ENCODE measurements at regions not wholly inside any gene's neighbourhood (a gene's known extent, or its start where the extent isn't known, plus 50 kb on each side); places are given as distances from the start of the nearest gene placed in this dataset.

- H3K79me2 ChIP-seq, result no peaks in the 10 kb centered on the region
- no peaks in the 10 kb centered on the region for H3K36me3 ChIP-seq (replicated peaks; ENCODE audit: insufficient read depth, low read depth)
- H3K4me2 ChIP-seq, result no peak overlapping the region
- peak; percentile 48 for DNase-seq (ENCODE audit: low spot score)
- TF ChIP-seq EZH2phosphoT487 (IDR thresholded peaks at IDR 0.05; ENCODE audit: low read depth, severe bottlenecking, unreplicated experiment) (no peak), CTCF (IDR thresholded peaks at IDR 0.05; ENCODE audit: poor library complexity) (peak; percentile 7)
- H3K9me3 ChIP-seq (ENCODE audit: low read depth), result no peaks in the 10 kb centered on the region
- H3K27me3 ChIP-seq, result peaks cover 2% of the 10 kb centered on the region
- no peaks in the 10 kb centered on the region for H4K20me1 ChIP-seq (ENCODE audit: insufficient read depth, poor library complexity, severe bottlenecking)
- H3K9me2 ChIP-seq (replicated peaks; ENCODE audit: insufficient read depth), result no peaks in the 10 kb centered on the region
- no peaks in the 10 kb centered on the region for H3K4me1 ChIP-seq (ENCODE audit: insufficient read depth)
- 84% methylated on average over 8 of the region's 8 CpGs for WGBS (ENCODE audit: low lambda C conversion rate, missing lambda C conversion rate)
- H3K4me3 ChIP-seq, result no peak overlapping the region
- no peak overlapping the region for H2AFZ ChIP-seq
- no peak overlapping the region for H3K27ac ChIP-seq
Observed at GRCh38 chr16:76668207-76668725, 391.1 kb downstream of the CNTNAP4 start.

GRCh38 chr16:76669288-76669687 is 392.1 kb downstream of the CNTNAP4 start:
- Histone ChIP-seq H3K9me3 (ENCODE audit: low read depth) (no peaks in the 10 kb centered on the region), H3K27me3 (peaks cover 2% of the 10 kb centered on the region), H3K36me3 (replicated peaks; ENCODE audit: insufficient read depth, low read depth) (no peaks in the 10 kb centered on the region), H2AFZ (no peak overlapping the region), H4K20me1 (ENCODE audit: insufficient read depth, poor library complexity, severe bottlenecking) (no peaks in the 10 kb centered on the region), H3K4me1 (ENCODE audit: insufficient read depth) (no peaks in the 10 kb centered on the region), H3K9me2 (replicated peaks; ENCODE audit: insufficient read depth) (no peaks in the 10 kb centered on the region), H3K4me3 (no peak overlapping the region), H3K4me2 (no peak overlapping the region), H3K79me2 (no peaks in the 10 kb centered on the region), H3K27ac (no peak overlapping the region)
- TF ChIP-seq EZH2 (IDR thresholded peaks at IDR 0.05; ENCODE audit: borderline replicate concordance) (no peak), EZH2phosphoT487 (IDR thresholded peaks at IDR 0.05; ENCODE audit: low read depth, severe bottlenecking, unreplicated experiment) (no peak), CTCF (IDR thresholded peaks at IDR 0.05; ENCODE audit: poor library complexity) (no peak)
- WGBS (ENCODE audit: low lambda C conversion rate, missing lambda C conversion rate), result 79% methylated on average over 3 of the region's 3 CpGs
- no peak for DNase-seq (ENCODE audit: low spot score)

- no peak overlapping the region for H2AFZ ChIP-seq
- no peak overlapping the region for H3K4me2 ChIP-seq
- no peaks in the 10 kb centered on the region for H3K4me1 ChIP-seq (ENCODE audit: insufficient read depth)
- H3K9me2 ChIP-seq (replicated peaks; ENCODE audit: insufficient read depth), result no peaks in the 10 kb centered on the region
- TF ChIP-seq EZH2phosphoT487 (IDR thresholded peaks at IDR 0.05; ENCODE audit: low read depth, severe bottlenecking, unreplicated experiment) (no peak), EZH2 (IDR thresholded peaks at IDR 0.05; ENCODE audit: borderline replicate concordance) (no peak), CTCF (IDR thresholded peaks at IDR 0.05; ENCODE audit: poor library complexity) (no peak)
- H3K4me3 ChIP-seq, result no peak overlapping the region
- no peaks in the 10 kb centered on the region for H3K79me2 ChIP-seq
- no peaks in the 10 kb centered on the region for H4K20me1 ChIP-seq (ENCODE audit: insufficient read depth, poor library complexity, severe bottlenecking)
- H3K36me3 ChIP-seq (replicated peaks; ENCODE audit: insufficient read depth, low read depth), result no peaks in the 10 kb centered on the region
- no peaks in the 10 kb centered on the region for H3K9me3 ChIP-seq (ENCODE audit: low read depth)
- DNase-seq (ENCODE audit: low spot score), result no peak
- no peaks in the 10 kb centered on the region for H3K27me3 ChIP-seq
- 86% methylated on average over 5 of the region's 5 CpGs for WGBS (ENCODE audit: low lambda C conversion rate, missing lambda C conversion rate)
- H3K27ac ChIP-seq, result no peak overlapping the region
Observed at GRCh38 chr16:76670125-76670857, 393.1 kb downstream of the CNTNAP4 start.

All from hepatocyte (in vitro differentiated cells).